Left lobe of liver (tissue), 2 donors: ENCODE measurements at regions not wholly inside any gene's neighbourhood (a gene's known extent, or its start where the extent isn't known, plus 50 kb on each side); places are given as distances from the start of the nearest gene placed in this dataset.

ENCODE experiments used
- ATAC-seq: fragments of 200-7000 bp; cut with Tn5 transposase; one replicate; pipeline ENCODE4 v1.9.1; 2020; ENCODE audit warnings: mild to moderate bottlenecking, moderate library complexity
- DNase-seq: peaks from one replicate; pipeline ENCODE4 v3.0.0-alpha.2; 2020; ENCODE audit warnings: low spot score
- donor health status: DM: no; HTN: no; CAD: no; lungs with moderate emphysema.
- donor health status: DM: no; HTN: yes; CAD: no.

- no peak for DNase-seq
- ATAC-seq: no peak
These were observed 398.4 kb upstream of the ID4 start for GRCh38 chr6:19438566-19439353.

DNA sequence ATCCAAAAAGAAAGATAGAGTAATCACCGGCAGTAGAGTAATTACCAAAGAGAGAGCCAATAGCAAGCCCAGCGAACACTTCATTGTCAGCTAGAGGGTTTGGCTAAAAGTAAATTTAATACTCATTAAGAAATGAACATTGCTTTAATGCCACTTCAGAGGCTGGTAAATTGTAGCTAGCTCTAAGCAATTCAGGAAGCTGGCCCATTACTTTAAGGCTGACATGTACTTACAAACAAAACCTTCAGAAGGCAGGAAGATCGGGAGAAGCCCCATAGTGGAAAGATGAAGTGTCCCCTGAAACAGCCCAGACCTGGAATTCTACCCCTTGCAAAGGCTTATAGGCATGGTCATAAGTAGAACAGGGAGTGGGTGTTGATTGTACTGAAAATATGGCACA, 396.6 kb upstream of the ID4 start:
- DNase-seq (no peak), ATAC-seq (no peak)

DNA sequence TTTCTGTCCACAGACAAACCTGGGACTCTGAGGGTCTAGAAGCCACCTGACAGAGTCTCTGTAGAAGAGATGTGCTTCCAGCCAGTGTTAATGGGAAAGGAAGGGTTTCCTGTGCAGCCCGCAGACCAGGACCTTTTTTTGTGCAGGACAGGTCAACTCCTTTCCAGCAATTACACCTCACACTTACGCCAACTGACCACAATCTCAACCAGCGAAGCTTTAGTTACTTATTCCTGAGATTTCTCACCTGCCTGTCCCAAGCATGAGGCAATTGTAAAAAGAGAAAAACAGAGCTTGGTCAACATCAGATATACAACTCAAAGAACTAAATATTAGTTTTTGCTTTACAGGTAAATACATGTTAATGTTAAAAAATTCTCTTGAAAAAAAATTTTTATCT, 393.8 kb upstream of the ID4 start:
- ATAC-seq: no peak

GRCh38 chr6:19444041-19444440, 393.1 kb upstream of the ID4 start:
- ATAC-seq: no peak

More for the DNA sequence above, 393.8 kb upstream of the ID4 start:
- DNase-seq: no peak

DNA sequence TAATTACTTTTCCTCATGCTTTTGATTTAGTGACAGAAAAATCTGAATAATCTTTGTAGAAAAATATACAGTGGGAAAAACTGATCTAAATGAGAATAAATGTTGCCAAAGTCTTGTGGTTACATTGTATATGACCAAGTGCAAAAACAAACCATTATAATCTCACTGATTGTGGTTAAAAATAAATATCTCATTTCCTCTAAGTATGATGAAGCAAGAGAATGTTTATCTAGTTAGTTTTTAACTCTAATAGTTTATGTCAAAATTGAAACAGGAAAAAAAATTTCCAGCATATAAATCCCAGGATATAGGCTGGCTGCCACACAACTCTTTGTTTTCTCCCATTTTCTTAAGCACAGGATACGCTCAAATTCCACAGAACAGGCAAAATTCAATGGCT, 392.7 kb upstream of the ID4 start:
- ATAC-seq: no peak
- DNase-seq: no peak

More at GRCh38 chr6:19444041-19444440, 393.1 kb upstream of the ID4 start:
- no peak for DNase-seq

DNA sequence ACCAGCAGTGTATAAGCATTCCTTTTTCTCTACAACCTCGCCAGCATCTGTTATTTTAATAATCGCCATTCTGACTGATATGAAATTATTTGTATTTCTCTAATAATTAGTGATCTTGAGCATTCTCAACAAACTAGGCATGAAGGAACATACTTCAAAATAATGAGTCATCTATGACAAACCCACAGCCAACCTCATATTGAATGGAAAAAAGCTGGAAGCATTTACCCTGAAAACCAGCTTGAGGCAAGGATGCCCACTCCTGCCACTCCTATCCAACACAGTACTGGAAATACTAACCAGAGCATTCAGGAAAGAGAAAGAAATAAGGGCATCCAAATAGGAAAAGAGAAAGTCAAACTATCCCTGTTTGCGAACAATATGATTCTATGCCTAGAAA, 390.6 kb upstream of the ID4 start:
- ATAC-seq: no peak
- DNase-seq: no peak

- DNase-seq: no peak
- no peak for ATAC-seq
These were observed 386.5 kb upstream of the ID4 start for GRCh38 chr6:19450651-19451050.

DNA sequence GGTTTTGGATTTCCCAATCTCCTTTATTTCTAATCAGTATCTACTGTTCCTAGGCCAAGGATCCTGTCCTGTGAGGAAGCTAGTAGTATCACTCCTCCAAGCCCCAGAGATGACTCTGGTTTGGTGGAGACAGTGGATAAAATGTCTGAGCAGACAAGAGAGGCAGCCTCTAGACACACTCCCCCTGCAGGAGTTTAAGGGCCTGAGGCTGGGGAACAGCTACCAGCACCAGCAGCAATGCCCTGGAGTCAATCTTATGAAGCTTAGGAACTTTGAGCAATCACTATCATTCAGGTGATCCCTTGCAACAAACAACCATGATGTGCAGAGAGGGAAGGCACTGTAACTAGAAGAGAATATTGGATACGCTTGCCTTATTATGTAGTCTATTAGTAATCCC, 384.7 kb upstream of the ID4 start:
- DNase-seq: no peak
- no peak for ATAC-seq

DNA sequence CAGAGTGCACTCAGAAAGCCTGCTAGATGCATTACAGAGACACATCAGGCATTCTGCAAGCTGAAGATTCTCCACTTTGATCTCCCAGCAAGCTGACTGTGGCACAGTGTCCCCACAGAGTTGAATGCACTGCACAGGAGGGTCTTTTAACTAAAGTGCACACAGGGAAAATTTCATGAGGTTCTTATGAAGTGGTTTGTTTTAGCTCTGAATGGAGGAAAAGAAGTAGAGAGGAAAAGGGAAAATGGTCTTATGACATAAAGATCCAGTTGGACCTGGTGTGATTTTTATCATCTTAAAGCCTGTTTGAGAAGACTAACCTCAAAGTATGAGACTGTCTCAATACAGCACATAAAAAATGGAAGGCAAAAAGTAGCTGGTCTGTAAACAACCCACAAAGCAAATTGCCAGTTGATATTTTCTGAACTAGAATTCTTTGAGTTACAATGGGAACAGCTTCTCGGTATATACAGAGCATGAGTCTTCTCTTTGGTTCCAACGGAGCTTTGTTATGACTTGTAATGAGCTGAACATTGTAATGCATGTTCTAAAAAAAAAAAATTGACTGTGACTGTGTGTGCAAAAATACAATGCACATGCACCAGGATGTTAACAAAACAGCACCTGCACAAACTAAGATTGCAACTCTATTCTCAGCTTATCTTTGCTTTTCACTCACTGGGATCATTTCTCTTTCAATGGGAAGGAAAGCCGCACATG, 383.0 kb upstream of the ID4 start:
- DNase-seq: no peak
- no peak for ATAC-seq

- ATAC-seq (no peak), DNase-seq (no peak)
These were observed 382.3 kb upstream of the ID4 start for GRCh38 chr6:19454721-19455392.

DNA sequence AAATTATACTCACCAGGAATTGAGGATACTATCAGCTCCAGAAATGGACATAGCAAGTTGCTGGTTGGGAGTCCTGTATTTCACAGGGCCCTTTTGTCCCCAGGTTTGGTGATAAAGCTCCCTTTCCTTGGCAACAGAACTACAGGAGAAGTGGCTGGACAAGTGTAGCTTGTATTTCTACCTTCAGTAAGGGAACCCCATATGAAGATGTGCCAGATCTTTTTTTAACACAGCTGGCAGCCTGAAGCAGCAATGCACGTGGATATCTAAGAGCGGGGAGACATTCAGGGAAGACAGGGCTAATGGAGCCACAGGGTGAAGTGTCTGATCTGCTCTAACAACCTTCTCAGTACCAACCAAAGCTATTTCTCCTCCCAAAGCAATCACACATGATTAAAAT, 373.9 kb upstream of the ID4 start:
- ATAC-seq (no peak), DNase-seq (no peak)

- ATAC-seq (no peak), DNase-seq (no peak)
These were observed 373.2 kb upstream of the ID4 start for GRCh38 chr6:19463925-19464324.

GRCh38 chr6:19465256-19465655, 371.9 kb upstream of the ID4 start:
- ATAC-seq (no peak), DNase-seq (no peak)

GRCh38 chr6:19465760-19466159, 371.4 kb upstream of the ID4 start:
- ATAC-seq: no peak
- DNase-seq: no peak

DNA sequence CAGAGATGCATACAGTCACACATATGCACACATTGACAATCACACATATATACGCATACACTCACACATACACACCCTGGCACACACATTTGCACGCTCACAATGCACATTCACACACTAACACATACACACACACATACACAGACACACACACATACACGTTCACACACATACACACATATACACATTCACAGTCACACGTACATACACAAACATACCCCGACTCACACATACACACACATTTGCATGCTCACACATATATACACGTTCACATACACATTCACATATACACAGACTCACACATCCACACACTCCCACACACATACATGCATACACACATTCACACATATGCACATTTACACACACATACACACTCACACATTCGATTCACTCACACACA, 366.8 kb upstream of the ID4 start:
- DNase-seq (no peak), ATAC-seq (no peak)

GRCh38 chr6:19472153-19472552, 365.0 kb upstream of the ID4 start:
- DNase-seq (no peak), ATAC-seq (no peak)

DNA sequence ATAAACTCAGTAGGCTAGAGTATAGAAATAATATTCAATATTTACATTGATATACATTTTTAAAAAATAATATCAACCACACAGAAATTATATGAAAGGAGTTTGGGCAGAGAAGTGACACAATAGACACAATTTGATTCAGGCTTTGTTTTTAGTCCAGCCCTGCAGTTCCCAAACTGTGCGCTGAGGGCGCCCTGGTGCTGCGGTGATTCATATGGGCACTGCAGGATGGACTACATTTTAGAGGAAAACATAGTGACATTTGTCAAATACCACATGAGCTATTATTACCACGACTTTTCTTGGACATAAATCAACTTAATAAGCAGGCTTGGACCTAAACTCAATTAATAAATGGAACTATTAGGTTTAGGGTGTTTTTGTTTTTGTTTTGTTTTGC, 364.3 kb upstream of the ID4 start:
- no peak for ATAC-seq
- DNase-seq: no peak

DNA sequence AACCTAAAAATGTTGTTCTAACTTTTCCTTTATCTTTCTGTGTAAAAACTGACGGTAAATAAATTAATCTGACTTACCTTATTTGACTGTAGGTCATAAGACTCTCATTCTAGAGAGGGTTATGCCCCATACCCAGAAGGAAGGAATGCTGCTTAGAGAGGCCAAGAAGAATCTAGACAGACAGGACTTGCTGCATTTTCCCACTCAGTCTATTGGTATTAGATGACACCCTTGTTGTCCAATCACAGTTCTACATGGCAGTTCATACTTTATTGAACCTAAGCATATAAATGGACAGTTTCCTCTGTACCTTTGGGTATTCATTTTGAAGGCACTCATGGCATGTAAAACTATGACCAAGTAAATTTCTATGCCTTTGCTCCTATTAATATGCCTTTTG, 359.6 kb upstream of the ID4 start:
- no peak for DNase-seq
- no peak for ATAC-seq

DNA sequence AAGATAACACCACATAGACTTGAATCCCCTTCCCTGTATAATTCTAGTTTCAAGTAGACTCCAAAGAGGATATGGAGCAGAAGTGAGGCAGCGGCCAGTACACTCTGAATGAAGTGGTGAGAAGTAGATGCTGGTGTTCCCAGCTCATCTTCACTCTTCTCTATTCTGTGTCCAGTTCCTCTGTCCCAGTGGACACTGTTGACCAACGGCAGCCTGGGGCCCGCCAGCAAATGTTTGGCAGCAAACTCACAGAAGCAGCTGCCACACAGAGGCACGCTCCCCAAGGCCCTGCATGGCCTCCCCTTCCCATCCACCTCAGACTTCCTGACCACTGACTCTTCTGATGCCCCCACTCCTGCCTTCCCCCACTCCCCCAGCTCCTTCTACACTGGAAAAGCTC, 358.9 kb upstream of the ID4 start:
- DNase-seq (no peak), ATAC-seq (no peak)

DNA sequence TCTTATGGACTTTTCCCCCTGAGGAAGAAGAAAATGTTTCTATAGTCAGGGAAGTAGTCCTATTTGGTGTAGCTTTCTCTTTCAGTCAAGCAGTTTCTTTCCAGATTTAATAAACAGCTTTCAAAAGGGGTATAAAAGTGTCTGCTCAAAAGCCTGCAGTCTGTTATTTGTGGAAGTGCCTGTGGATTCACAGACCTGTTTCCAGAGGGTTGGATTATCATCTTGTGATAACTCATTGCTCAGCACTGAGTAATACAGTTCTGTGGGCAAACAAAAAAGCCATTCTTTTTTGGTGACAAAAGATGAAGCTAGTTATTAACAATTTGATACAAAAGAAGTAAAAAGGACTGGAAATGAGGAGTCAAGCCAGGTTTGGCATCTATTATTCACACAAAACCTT, 358.2 kb upstream of the ID4 start:
- no peak for ATAC-seq

GRCh38 chr6:19479551-19479950, 357.6 kb upstream of the ID4 start:
- ATAC-seq: no peak
- no peak for DNase-seq

More for the DNA sequence above, 358.2 kb upstream of the ID4 start:
- DNase-seq: no peak
